ENCODE measurements at regions not wholly inside any gene's neighbourhood (a gene's known extent, or its start where the extent isn't known, plus 50 kb on each side); places are given as distances from the start of the nearest gene placed in this dataset.

DNA sequence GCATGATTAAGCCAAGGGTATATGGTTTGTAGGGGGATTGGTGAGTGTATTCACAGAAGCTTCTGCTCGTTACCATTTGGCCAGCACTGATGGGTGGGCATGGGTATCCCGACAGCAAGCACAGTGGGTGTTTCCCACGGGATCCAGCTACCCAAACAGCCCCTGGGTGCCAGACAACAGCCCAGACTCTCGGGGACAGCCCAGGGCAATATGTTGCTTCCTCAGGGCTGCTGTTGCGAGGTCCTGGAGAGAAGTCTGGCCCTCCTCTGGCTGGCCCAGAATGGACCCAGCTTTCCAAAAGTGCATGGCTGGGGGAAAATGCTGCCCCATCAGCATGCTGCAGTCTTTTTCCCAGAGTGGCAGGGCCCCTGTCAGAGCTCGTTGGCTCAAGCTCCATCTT is 247.0 kb downstream of the IRX1 start:
- TF ChIP-seq FOXK2 (IDR thresholded peaks at IDR 0.05) = no peak
- CTCF ChIA-PET = no interaction called here
- POLR2A ChIA-PET = no interaction called here
- no peak for DNase-seq (ENCODE audit: extremely low spot score)

DNA sequence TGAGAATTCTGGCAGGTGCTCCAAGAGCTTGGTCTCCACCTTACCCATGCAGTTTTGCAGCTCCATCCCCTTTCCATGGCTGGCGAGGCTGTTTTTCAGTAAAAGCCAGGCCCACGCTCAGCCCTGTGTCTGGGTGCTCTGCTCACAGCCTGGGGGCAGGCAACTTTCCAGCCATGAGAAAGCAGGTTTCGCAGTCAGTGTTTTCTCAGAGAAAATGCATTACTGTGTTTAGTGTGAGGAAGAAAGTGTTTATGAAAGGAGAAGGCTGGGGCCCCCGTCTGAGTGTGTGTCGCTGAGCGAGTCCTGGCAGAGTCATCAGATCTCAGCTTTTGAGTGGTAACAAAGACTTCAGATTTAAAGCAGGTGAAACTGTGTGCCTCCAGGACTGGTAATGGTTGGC is 248.1 kb downstream of the IRX1 start:
- ChIA-PET CTCF (no interaction called here), POLR2A (no interaction called here)
- no peak for TF ChIP-seq ARNT (IDR thresholded peaks at IDR 0.05)
- TF ChIP-seq ZNF384 (IDR thresholded peaks at IDR 0.05) = no peak
- TF ChIP-seq BHLHE40 (IDR thresholded peaks at IDR 0.05; ENCODE audit: borderline replicate concordance) = no peak
- DNase-seq (ENCODE audit: extremely low spot score) = no peak

- TF ChIP-seq FOXK2 (IDR thresholded peaks at IDR 0.05) (no peak), HDGF (IDR thresholded peaks at IDR 0.05; ENCODE audit: borderline replicate concordance) (no peak), BHLHE40 (IDR thresholded peaks at IDR 0.05; ENCODE audit: borderline replicate concordance) (no peak), L3MBTL2 (conservative IDR thresholded peaks at IDR 0.05) (no peak), CTBP1 (IDR thresholded peaks at IDR 0.05; ENCODE audit: borderline replicate concordance) (no peak), FOXA1 (IDR thresholded peaks at IDR 0.05) (no peak), TARDBP (IDR thresholded peaks at IDR 0.05) (no peak), SP1 (IDR thresholded peaks at IDR 0.05) (no peak), LEF1 (IDR thresholded peaks at IDR 0.05; ENCODE audit: borderline replicate concordance) (no peak), FOXM1 (IDR thresholded peaks at IDR 0.05; ENCODE audit: borderline replicate concordance) (no peak), ZNF384 (IDR thresholded peaks at IDR 0.05) (no peak), NFRKB (IDR thresholded peaks at IDR 0.05) (no peak), ELF4 (IDR thresholded peaks at IDR 0.05) (no peak), PKNOX1 (IDR thresholded peaks at IDR 0.05) (no peak)
- no peak for DNase-seq (ENCODE audit: extremely low spot score)
- ChIA-PET POLR2A (no interaction called here), CTCF (no interaction called here)
Observed at GRCh38 chr5:3844266-3844665, 248.6 kb downstream of the IRX1 start.

GRCh38 chr5:3845230-3845629 is 249.6 kb downstream of the IRX1 start:
- no peak for DNase-seq (ENCODE audit: extremely low spot score)
- ChIA-PET CTCF (no interaction called here), POLR2A (no interaction called here)
- TF ChIP-seq NFRKB (IDR thresholded peaks at IDR 0.05) = no peak
- TF ChIP-seq BHLHE40 (IDR thresholded peaks at IDR 0.05; ENCODE audit: borderline replicate concordance) = no peak
- TF ChIP-seq L3MBTL2 (conservative IDR thresholded peaks at IDR 0.05) = no peak
- TF ChIP-seq SP1 (IDR thresholded peaks at IDR 0.05) = no peak
- TF ChIP-seq FOXM1 (IDR thresholded peaks at IDR 0.05; ENCODE audit: borderline replicate concordance) = no peak
- no peak for TF ChIP-seq FOXA1 (IDR thresholded peaks at IDR 0.05)
- no peak for TF ChIP-seq SUZ12 (IDR thresholded peaks at IDR 0.05)
- TF ChIP-seq FOXK2 (IDR thresholded peaks at IDR 0.05) = no peak

- ChIA-PET CTCF (no interaction called here), POLR2A (no interaction called here)
- no peak for TF ChIP-seq SUZ12 (IDR thresholded peaks at IDR 0.05)
- no peak for TF ChIP-seq PKNOX1 (IDR thresholded peaks at IDR 0.05)
- no peak for TF ChIP-seq BHLHE40 (IDR thresholded peaks at IDR 0.05; ENCODE audit: borderline replicate concordance)
- no peak for TF ChIP-seq FOXM1 (IDR thresholded peaks at IDR 0.05; ENCODE audit: borderline replicate concordance)
- TF ChIP-seq LEF1 (IDR thresholded peaks at IDR 0.05; ENCODE audit: borderline replicate concordance) = no peak
- TF ChIP-seq FOXA1 (IDR thresholded peaks at IDR 0.05) = no peak
- no peak for TF ChIP-seq SP1 (IDR thresholded peaks at IDR 0.05)
- TF ChIP-seq HDGF (IDR thresholded peaks at IDR 0.05; ENCODE audit: borderline replicate concordance) = no peak
- TF ChIP-seq FOXK2 (IDR thresholded peaks at IDR 0.05) = no peak
- no peak for TF ChIP-seq NFRKB (IDR thresholded peaks at IDR 0.05)
- TF ChIP-seq ZNF384 (IDR thresholded peaks at IDR 0.05) = no peak
- TF ChIP-seq TARDBP (IDR thresholded peaks at IDR 0.05) = no peak
- TF ChIP-seq ARNT (IDR thresholded peaks at IDR 0.05) = no peak
- TF ChIP-seq L3MBTL2 (conservative IDR thresholded peaks at IDR 0.05) = no peak
- no peak for TF ChIP-seq ELF4 (IDR thresholded peaks at IDR 0.05)
- no peak for TF ChIP-seq CTBP1 (IDR thresholded peaks at IDR 0.05; ENCODE audit: borderline replicate concordance)
- no peak for DNase-seq (ENCODE audit: extremely low spot score)
Observed at GRCh38 chr5:3852161-3852916, 256.7 kb downstream of the IRX1 start.

GRCh38 chr5:3853362-3853761 is 257.7 kb downstream of the IRX1 start:
- no peak for TF ChIP-seq ARNT (IDR thresholded peaks at IDR 0.05)
- no peak for TF ChIP-seq SP1 (IDR thresholded peaks at IDR 0.05)
- TF ChIP-seq ZNF384 (IDR thresholded peaks at IDR 0.05) = no peak
- no peak for TF ChIP-seq FOXM1 (IDR thresholded peaks at IDR 0.05; ENCODE audit: borderline replicate concordance)
- TF ChIP-seq PKNOX1 (IDR thresholded peaks at IDR 0.05) = no peak
- no peak for TF ChIP-seq ELF4 (IDR thresholded peaks at IDR 0.05)
- no peak for TF ChIP-seq L3MBTL2 (conservative IDR thresholded peaks at IDR 0.05)
- no peak for TF ChIP-seq FOXA1 (IDR thresholded peaks at IDR 0.05)
- ChIA-PET CTCF (no interaction called here), POLR2A (no interaction called here)
- no peak for DNase-seq (ENCODE audit: extremely low spot score)

Measured in HEK293T (cell line).